ENCODE measurements at regions not wholly inside any gene's neighbourhood (a gene's known extent, or its start where the extent isn't known, plus 50 kb on each side); places are given as distances from the start of the nearest gene placed in this dataset.
A peak's percentile ranks its signal among the peaks of the same experiment; 100 is the strongest.

DNA sequence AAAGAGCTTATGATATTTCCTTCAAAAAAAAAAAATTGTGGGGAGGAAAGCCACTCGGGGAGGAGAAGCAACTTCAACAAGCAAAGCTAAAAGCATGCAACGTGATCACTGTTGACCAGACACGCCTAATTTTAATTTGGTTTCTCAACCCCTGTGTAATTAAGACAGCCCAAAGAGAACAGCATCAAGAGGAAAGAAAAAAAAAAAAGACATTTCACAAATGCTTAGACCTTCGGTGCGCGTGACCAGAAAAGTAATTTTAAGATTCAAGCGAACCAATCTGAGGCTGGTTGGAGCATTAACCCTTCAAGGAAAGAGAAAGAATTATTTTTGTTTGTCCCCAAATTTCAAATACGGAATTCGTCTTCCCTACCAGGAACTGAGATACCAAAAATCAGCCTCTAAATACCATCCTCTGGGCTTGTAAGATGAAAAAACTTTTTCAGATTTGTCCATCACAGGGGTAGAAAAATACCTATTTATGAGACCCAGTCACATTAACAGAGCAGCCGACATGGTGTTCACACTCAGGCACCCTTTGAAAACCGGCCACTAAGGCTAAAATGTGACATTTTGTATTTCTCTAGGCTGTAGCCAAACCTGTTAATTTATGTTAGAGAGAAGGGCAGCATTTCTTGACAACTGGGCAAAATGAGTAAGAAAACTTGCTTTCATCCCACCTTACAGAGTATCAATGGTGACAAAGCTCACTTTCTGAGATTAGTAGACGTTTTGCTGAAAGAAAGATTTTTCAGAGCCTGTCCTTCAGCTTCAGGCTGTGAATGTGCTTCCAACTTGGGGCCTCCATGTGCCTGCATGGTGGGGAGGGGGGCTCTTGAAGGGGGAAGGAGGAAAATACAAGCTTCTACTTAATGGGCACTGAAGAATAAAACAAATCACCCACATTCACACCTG lies 179.9 kb upstream of the KLF14 start:
- DNase-seq, result no peak

DNA sequence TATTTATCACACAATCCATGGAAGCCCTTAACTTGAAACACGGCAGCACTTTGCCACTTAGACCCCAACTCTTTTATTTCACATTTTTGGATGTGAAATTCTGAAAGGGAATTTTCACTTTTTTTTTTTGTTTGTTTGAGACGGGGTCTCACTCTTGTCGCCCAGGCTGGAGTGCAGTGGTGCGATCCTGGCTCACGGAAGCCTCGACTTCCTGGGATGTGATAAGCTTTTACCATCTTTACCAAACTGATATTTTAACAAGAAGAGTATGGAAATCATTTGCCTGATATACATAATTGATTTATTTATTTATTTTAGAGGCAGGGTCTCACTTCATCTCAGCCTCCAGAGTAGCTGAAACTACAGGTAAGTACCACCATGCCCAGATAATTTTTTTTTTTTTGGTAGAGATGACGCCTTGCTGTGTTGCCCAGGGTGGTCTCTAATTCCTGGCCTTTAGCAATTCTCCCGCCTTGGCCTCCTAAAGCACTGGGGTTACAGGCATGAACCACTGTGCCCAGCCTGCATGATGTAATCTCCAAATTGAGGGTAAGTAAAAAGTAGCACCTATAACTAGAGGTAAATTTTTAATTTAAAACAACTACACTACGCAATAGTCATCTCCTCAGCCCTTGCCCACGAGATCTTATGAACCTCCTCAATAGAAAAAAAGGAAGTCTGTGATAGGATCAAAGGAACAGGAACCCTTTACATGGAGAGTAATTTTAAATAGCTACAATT lies 180.7 kb upstream of the KLF14 start:
- DNase-seq, result no peak

- no peak for DNase-seq
Measured at GRCh38 chr7:130917669-130918128, 183.7 kb upstream of the KLF14 start.

- no peak for DNase-seq
Measured at GRCh38 chr7:130918129-130919052, 184.4 kb upstream of the KLF14 start.

DNA sequence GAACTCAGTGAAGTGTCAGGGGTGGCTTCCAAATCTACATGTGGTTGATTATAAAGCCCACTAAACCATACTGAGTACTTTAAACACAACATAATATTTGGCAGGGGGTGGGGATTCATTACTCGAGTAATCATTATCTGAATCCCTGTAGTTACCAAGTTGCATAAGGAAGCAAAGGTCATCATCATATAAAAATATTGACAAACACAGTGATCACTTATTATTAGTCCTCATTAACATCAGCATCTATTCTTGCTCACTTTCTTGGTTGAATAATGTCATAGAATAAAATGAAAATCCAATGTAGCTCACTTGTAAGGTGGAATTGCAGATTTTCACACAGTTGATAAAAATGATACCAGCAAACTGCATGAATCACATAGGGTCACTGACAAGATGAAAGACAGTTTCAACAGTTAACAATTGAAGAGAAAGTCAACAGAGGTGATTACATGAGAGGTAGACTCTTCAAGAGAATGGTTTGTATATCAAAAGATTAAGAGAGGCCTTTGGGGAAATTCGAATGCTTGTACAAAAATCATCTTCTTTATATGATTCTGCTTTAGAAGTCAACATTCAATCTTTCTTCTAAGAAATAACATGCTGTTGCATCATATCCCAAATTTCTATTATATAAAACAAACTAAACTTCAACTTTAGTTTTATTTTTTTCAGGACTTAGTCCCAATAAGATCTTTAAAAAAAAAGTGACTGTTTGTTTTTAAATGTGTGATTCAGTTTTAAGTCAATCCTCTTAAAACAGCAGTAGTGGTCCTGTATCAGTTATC lies 185.5 kb upstream of the KLF14 start:
- no peak for DNase-seq

GRCh38 chr7:130920122-130920521 lies 186.1 kb upstream of the KLF14 start:
- no peak for DNase-seq

DNA sequence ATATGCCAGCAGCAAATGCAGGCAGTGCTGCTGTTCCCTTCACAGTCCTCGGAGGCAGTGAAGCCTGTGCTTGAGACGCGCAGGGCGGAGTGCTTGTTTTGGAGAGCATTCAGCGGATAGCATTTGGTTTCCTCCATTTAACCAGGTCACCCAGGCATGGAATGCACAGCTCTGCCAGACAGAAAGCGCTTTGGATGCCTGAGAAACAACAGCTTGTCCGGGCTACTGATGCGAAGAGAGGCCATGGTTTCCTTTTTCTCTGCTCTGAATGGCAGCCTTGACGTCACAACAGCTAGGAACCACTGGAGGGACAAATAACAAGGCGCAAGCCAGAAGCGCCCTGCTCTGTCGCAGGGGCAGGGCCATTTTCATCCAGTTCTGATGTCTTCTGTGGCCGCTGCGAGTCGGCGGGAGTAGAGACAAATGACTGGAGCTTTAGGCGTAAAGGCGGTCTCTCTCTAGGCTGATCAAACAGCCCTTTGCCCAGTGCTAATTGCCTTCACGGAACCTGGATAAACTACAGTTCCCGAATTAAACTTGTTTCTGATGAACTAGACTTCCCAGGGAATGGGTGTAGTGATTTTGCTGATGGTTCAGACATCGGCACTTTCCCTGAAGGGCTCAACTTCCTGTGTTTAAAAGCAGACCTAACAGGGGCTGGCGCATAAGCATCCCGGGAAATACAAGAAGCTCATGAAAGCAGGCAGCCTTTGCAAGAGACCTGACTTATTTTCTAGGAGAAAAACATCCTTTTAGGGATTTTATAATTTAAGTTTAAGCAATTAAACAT lies 187.6 kb upstream of the KLF14 start:
- DNase-seq, result peak; percentile 14 to 59

- DNase-seq, result no peak
Measured at GRCh38 chr7:130922206-130923112, 188.5 kb upstream of the KLF14 start.

GRCh38 chr7:130923365-130923764 lies 189.4 kb upstream of the KLF14 start:
- no peak for DNase-seq

- no peak for DNase-seq
Measured at GRCh38 chr7:130923930-130924329, 189.9 kb upstream of the KLF14 start.

DNA sequence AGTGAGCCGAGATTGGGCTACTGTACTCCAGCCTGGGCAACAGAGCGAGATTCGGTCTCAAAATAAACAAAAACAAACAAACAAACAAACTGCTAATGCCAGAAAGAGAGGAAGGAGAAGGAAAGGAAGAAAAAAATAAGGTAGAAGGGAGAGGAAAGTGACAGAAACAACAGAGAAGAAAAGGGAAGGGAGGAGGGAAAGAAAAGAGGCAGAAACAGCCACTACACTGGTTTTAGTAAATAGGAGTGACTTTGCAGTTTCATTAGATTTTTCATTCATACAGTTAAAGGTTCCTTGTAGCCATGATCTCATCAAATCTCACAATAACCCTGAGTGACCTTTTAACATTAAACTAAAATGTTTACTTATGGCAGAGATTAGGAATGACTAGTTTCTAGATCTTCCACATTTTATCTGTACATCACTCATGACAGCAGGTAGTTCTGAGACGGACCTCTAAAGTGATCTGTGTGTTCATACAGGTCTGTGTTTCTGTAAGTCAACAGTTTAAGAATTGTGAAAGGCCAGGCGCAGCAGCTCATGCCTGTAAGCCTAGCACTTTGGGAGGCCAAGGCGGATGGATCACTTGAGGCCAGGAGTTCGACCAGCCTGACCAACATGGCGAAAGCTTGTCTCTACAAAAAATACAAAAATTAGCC lies 191.3 kb upstream of the KLF14 start:
- no peak for DNase-seq

GRCh38 chr7:130926001-130926691 lies 192.1 kb upstream of the KLF14 start:
- DNase-seq, result no peak

DNA sequence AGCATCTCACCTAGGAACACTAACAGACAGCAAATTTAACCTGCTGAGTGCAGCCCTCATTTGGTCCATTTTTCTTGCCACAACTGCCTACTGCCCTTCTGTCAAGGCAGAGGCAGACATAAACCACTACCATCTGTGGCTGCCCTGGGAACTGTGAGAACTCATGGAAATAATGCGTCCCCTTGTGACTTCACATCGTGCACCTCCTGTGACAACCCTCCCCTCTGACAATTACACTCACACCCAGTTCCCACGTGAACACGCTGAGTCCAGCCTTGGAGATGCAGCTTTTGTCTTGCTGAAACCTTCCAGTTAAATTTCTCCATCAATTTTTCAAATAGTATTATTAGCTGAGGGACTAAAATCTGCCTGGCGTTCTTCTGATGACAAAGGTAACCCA lies 193.1 kb upstream of the KLF14 start:
- no peak for DNase-seq

GRCh38 chr7:130927564-130927963 lies 193.6 kb upstream of the KLF14 start:
- DNase-seq, result no peak

DNA sequence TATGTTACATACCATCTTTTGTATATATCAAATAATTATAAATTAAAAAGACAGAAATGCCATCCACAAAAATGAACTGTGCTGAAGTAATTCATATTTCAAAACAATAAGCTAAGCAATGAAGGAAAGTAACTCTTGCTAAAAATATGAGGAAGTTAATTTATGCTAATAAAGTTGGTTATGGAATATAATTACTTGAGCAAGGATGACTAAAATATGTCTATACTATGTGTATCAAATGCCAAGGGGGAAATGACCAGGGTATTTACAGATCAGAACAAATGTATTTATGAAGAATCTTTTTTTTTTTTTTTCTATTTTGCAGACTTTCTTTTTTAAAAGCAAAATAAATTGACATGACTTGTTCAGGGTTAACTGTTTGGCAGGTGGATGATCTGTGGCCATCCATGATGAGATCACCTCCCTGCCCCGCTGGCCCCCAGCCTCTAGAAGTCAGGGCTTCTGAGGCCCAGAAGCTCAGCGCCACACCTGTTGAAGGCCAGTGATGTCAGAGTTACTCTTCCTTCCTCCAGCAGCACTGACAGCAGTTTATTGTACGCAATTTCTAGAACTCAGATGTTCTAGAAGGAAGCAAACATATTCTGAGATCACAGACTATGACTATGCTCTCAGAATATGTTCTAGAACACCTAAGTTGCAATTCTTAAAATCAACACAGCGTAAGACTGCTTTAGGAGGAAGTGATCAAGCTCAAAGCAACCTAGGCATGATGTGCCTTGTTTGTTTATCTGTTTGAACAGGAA lies 196.1 kb upstream of the KLF14 start:
- no peak for DNase-seq

DNA sequence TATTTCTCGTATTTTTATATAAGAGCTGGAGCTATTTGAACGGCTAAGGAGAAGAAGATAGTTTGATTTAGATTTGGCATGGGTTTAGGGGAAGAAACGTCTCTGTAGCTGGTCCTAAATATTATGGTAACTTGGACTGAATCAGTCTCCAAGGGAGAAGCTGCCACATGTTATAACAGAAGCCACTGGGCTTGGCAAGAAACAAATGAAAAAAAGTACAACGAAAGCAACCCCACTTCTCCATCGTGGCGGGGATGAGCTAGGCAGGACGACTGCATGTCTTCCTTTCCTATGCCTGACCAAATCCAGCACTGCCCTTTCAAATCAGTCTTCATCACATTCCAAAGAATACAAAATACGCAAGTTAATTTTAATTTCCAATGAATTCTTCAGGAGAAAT lies 196.7 kb upstream of the KLF14 start:
- DNase-seq, result no peak

GRCh38 chr7:130931423-130931822 lies 197.4 kb upstream of the KLF14 start:
- DNase-seq, result no peak

DNA sequence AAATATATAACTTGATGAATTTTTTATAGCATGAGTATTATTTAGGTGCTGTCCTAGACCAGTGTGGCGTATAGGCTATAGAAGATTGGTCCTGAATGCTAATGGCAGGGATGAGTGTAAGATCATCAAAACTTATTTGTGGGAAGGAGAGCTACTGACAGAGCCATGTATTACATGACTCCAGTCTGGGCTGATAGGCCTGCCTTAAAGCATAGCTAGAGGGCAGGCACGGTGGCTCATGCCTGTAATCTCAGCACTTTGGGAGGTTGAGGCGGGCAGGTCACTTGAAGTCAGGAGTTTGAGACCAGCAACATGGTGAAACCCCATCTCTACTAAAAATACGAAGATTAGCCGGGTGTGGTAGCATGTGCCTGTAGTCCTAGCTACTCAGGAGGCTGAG lies 198.1 kb upstream of the KLF14 start:
- no peak for DNase-seq

Measured in NCI-H2081 (cell line).